GM12878 (cell line): ENCODE measurements at regions not wholly inside any gene's neighbourhood (a gene's known extent, or its start where the extent isn't known, plus 50 kb on each side); places are given as distances from the start of the nearest gene placed in this dataset.

Source experiments
- ATAC-seq: fragments of 200-7000 bp; cut with Tn5 transposase; 3 replicates; pipeline ENCODE4 v1.9.1; 2020; ENCODE audit warnings: mild to moderate bottlenecking, moderate library complexity
- BruUV-seq: library from RNA; stranded (reverse); fragments of 400-500 nt; replicated peaks from 2 replicates; lab custom pipeline; 2021; lab: Mats Ljungman, UMichigan
- CTCF ChIA-PET: fragments of 300-600 bp; sonication (Branson Sonifier 250); formaldehyde crosslinking; extraction: SDS; loops from one replicate; lab custom pipeline; 2021; ENCODE audit warnings: inconsistent platforms; lab: Yijun Ruan, JAX
- POLR2A ChIA-PET: fragments of 350-600 bp; formaldehyde crosslinking; extraction: SDS; loops from one replicate; lab custom pipeline; 2021; ENCODE audit warnings: inconsistent platforms; lab: Charles Lee
- RAD21 ChIA-PET: fragments of 300-600 bp; sonication (Branson Sonifier 250); formaldehyde crosslinking; loops from one replicate; lab custom pipeline; 2023; ENCODE audit warnings: antibody characterized with exemption; ENCODE audit not compliant: unreplicated experiment; lab: Charles Lee
- SMC1A ChIA-PET: fragments of 300-600 bp; sonication (Branson Sonifier 250); formaldehyde crosslinking; loops from one replicate; lab custom pipeline; 2023; ENCODE audit not compliant: unreplicated experiment, uncharacterized antibody; lab: Charles Lee
- DNase-seq: peaks from one replicate; pipeline ENCODE4 v3.0.0-alpha.2; 2011; ENCODE audit warnings: low read depth, low spot score
- FAIRE-seq: peaks from 3 replicates; lab custom pipeline; 2011; peaks lifted over from hg19 to GRCh38; lab: Jason Lieb, UNC
- H2AFZ ChIP-seq: 2 replicates; pipeline ENCODE4 v1.6.0; 2011; ENCODE audit warnings: low read depth, low read length, control low read depth; ENCODE audit not compliant: control insufficient read depth
- H3K27ac ChIP-seq: 2 replicates; pipeline ENCODE4 v1.5.1; 2011; ENCODE audit warnings: control low read depth; ENCODE audit not compliant: control insufficient read depth, insufficient read depth
- H3K27me3 ChIP-seq, 2 experiments: replicated peaks in 1 of 2; 2 replicates each; pipeline versions ENCODE4 v1.6.0 to v1.6.1; 2011; ENCODE audit warnings: low read length in 1 of 2; ENCODE audit not compliant: control insufficient read depth in 2 of 2, insufficient read depth in 2 of 2
- H3K36me3 ChIP-seq, 2 experiments: 2 replicates each; pipeline ENCODE4 v1.5.1; 2011; ENCODE audit warnings: low read length in 1 of 2; ENCODE audit not compliant: control insufficient read depth in 2 of 2, insufficient read depth in 2 of 2
- H3K4me1 ChIP-seq: 2 replicates; pipeline ENCODE4 v1.6.1; 2011; ENCODE audit warnings: mild to moderate bottlenecking, low read length, moderate library complexity, mixed read lengths; ENCODE audit not compliant: control insufficient read depth, insufficient read depth
- H3K4me2 ChIP-seq: 2 replicates; pipeline ENCODE4 v1.6.0; 2011; ENCODE audit warnings: control low read depth; ENCODE audit not compliant: control insufficient read depth, insufficient read depth
- H3K4me3 ChIP-seq: fragments of 200-600 bp; sonication (generic); 2 replicates; pipeline ENCODE4 v1.5.1; 2016
- H3K79me2 ChIP-seq: 2 replicates; pipeline ENCODE4 v1.6.0; 2011; ENCODE audit warnings: low read length; ENCODE audit not compliant: control insufficient read depth, insufficient read depth
- H3K9ac ChIP-seq: 2 replicates; pipeline ENCODE4 v1.8.0; 2011; ENCODE audit warnings: low read length, control low read depth, mixed read lengths; ENCODE audit not compliant: control insufficient read depth, insufficient read depth
- H3K9me3 ChIP-seq: replicated peaks from 3 replicates; pipeline ENCODE4 v1.5.1; 2011; ENCODE audit warnings: mild to moderate bottlenecking, low read length; ENCODE audit not compliant: control insufficient read depth, insufficient read depth
- H4K20me1 ChIP-seq: 2 replicates; pipeline ENCODE4 v1.6.0; 2011; ENCODE audit not compliant: control insufficient read depth, insufficient read depth
- ATF7 ChIP-seq: fragments of 450-650 bp; IDR thresholded peaks from 2 replicates; pipeline ENCODE4 v1.6.1; 2016; ENCODE audit warnings: low read depth, mild to moderate bottlenecking
- CBX5 ChIP-seq: sonication (generic); IDR thresholded peaks from 2 replicates; pipeline ENCODE4 v1.6.1; 2016; ENCODE audit warnings: low read depth, moderate library complexity, mild to moderate bottlenecking, inconsistent platforms
- CHD1 ChIP-seq: IDR thresholded peaks from 2 replicates; pipeline ENCODE4 v1.6.1; 2012; ENCODE audit warnings: low read depth, low read length, improper control_type of control experiment
- CHD2 ChIP-seq: IDR thresholded peaks from 2 replicates; pipeline ENCODE4 v1.6.1; 2011; ENCODE audit warnings: low read depth, low read length, improper control_type of control experiment, borderline replicate concordance
- FOXM1 ChIP-seq: IDR thresholded peaks from 2 replicates; pipeline ENCODE4 v1.6.1; 2012; ENCODE audit warnings: low read depth, mild to moderate bottlenecking, inconsistent platforms, low read length, moderate library complexity
- GABPA ChIP-seq: IDR thresholded peaks from 2 replicates; pipeline ENCODE4 v1.6.1; 2014; ENCODE audit warnings: antibody characterized with exemption, low read depth, mild to moderate bottlenecking, inconsistent platforms
- GATAD2B ChIP-seq: fragments of 450-650 bp; conservative IDR thresholded peaks from 2 replicates; pipeline ENCODE4 v1.6.1; 2017; ENCODE audit warnings: low read depth, mild to moderate bottlenecking, moderate library complexity
- HDAC6 ChIP-seq: fragments of 200-600 bp; sonication (generic); IDR thresholded peaks from one replicate; pipeline ENCODE4 v1.8.0; 2017; ENCODE audit warnings: antibody characterized with exemption; ENCODE audit not compliant: unreplicated experiment
- NBN ChIP-seq: fragments of 450-650 bp; IDR thresholded peaks from 2 replicates; pipeline ENCODE4 v1.6.1; 2016
- NFIC ChIP-seq: IDR thresholded peaks from 2 replicates; pipeline ENCODE4 v1.6.1; 2012; ENCODE audit warnings: low read depth, mild to moderate bottlenecking, inconsistent platforms, low read length, moderate library complexity
- NFYB ChIP-seq: IDR thresholded peaks from 2 replicates; pipeline ENCODE4 v1.6.1; 2011; ENCODE audit warnings: low read depth, mild to moderate bottlenecking, low read length, improper control_type of control experiment, moderate library complexity; ENCODE audit not compliant: insufficient read depth
- REST ChIP-seq: IDR thresholded peaks from 2 replicates; pipeline ENCODE4 v1.6.1; 2012; ENCODE audit warnings: mild to moderate bottlenecking, low read depth, low read length
- SMAD5 ChIP-seq: IDR thresholded peaks from 2 replicates; pipeline ENCODE4 v1.6.1; 2016; ENCODE audit warnings: antibody characterized with exemption, low read depth
- SRF ChIP-seq, 2 experiments: IDR thresholded peaks; 2 replicates each; pipeline ENCODE4 v1.6.1; 2011; ENCODE audit warnings: low read depth in 2 of 2, low read length in 2 of 2, mild to moderate bottlenecking in 1 of 2, moderate library complexity in 1 of 2
- ZBTB40 ChIP-seq: fragments of 450-650 bp; IDR thresholded peaks from 2 replicates; pipeline ENCODE4 v1.6.1; 2016; ENCODE audit warnings: mild to moderate bottlenecking, moderate library complexity, borderline replicate concordance
- ZNF622 ChIP-seq: fragments of 450-650 bp; IDR thresholded peaks from 2 replicates; pipeline ENCODE4 v1.6.1; 2017; ENCODE audit warnings: mild to moderate bottlenecking, inconsistent platforms
- WGBS: methylation state at CpG from one replicate; pipeline ENCODE4 v1.1.6; 2016; ENCODE audit warnings: low lambda C conversion rate; ENCODE audit not compliant: insufficient replicate concordance, insufficient coverage; ENCODE audit errors: missing lambda C conversion rate; 5-methylcytosine and 5-hydroxymethylcytosine counted together
- in situ Hi-C: fragments of 300-500 bp; cut with MboI; formaldehyde crosslinking; loops from 9 replicates; pipeline ENCODE4 v1.14.3; 2018; ENCODE audit warnings: mixed read lengths
- intact Hi-C: fragments of 100-400 bp; cut with micrococcal nuclease; formaldehyde crosslinking; loops from one replicate; pipeline ENCODE4 v1.14.2; 2022; ENCODE audit not compliant: unreplicated experiment
- TF ChIP-seq, protein P1 (sequence below): IDR thresholded peaks from 2 replicates; pipeline ENCODE4 v1.6.1; 2011; ENCODE audit warnings: mild to moderate bottlenecking, low read depth, low read length, moderate library complexity; ENCODE audit not compliant: insufficient replicate concordance

DNA sequence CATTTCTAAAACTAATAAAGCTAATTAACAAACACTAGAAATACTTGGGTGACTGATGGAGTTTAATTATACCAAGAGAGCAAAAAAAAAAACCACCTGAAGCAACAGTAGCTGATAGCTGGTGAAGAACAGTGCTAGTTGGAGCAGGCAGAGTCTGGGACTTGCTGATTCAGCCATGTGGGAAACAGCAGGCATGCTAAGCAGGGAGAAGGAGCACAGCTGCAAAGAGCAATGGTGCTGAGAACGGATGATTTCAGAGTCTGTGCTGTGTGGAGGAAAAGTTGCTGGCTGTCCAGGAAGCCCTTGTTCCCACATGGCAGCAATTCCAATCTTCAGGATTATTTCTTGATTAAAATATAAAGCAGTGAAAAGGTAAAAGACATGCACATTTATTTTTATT lies 68.8 kb downstream of the NPY1R start:
- no peak overlapping the region for H3K9ac ChIP-seq
- ATAC-seq (no peak), FAIRE-seq (no peak), DNase-seq (no peak)
- H2AFZ ChIP-seq, result no peak overlapping the region
- no peaks in the 10 kb centered on the region for H3K79me2 ChIP-seq
- H3K36me3 ChIP-seq, result no peaks in the 10 kb centered on the region
- SMC1A ChIA-PET, result no interaction called here
- intact Hi-C loops (no loop called here), in situ Hi-C loops (no loop called here)
- CTCF ChIA-PET, result no interaction called here
- no peaks in the 10 kb centered on the region for H3K4me1 ChIP-seq
- no peak overlapping the region for H3K4me2 ChIP-seq
- RAD21 ChIA-PET, result interaction anchor here (0.7 kb wide), 1 partner anchor 73 kb away, joined by 3 read pairs; no protein-coding TSS in a partner anchor
- no peak overlapping the region for H3K27ac ChIP-seq
- no TSS peak for BruUV-seq
- 0% methylated on average over 1 of the region's 1 CpG for WGBS
- POLR2A ChIA-PET, result no interaction called here
- H3K27me3 ChIP-seq, result no peaks in the 10 kb centered on the region
- no peaks in the 10 kb centered on the region for H3K9me3 ChIP-seq
- no peaks in the 10 kb centered on the region for H4K20me1 ChIP-seq
- no peak overlapping the region for H3K4me3 ChIP-seq
- TF ChIP-seq CHD2, result no peak
- no peak for TF ChIP-seq ZBTB40
- no peak for TF ChIP-seq SMAD5
- TF ChIP-seq HDAC6, result no peak
- no peak for TF ChIP-seq ZNF622
- TF ChIP-seq NBN, result no peak
- TF ChIP-seq NFYB, result no peak
- no peak for TF ChIP-seq GATAD2B
- TF ChIP-seq REST, result no peak
- no peak for TF ChIP-seq GABPA
- no peak for TF ChIP-seq SRF (IDR thresholded peaks at IDR 0.05; ENCODE audit: low read depth in 2 of 2, low read length in 2 of 2)
- TF ChIP-seq FOXM1, result no peak
- TF ChIP-seq NFIC, result no peak
- no peak for TF ChIP-seq ATF7
- no peak for TF ChIP-seq CBX5
- TF ChIP-seq CHD1, result no peak
- TF ChIP-seq, protein P1, sequence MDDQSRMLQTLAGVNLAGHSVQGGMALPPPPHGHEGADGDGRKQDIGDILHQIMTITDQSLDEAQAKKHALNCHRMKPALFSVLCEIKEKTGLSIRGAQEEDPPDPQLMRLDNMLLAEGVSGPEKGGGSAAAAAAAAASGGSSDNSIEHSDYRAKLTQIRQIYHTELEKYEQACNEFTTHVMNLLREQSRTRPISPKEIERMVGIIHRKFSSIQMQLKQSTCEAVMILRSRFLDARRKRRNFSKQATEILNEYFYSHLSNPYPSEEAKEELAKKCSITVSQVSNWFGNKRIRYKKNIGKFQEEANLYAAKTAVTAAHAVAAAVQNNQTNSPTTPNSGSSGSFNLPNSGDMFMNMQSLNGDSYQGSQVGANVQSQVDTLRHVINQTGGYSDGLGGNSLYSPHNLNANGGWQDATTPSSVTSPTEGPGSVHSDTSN, result no peak
